Mesendoderm (in vitro differentiated cells): ENCODE measurements at regions not wholly inside any gene's neighbourhood (a gene's known extent, or its start where the extent isn't known, plus 50 kb on each side); places are given as distances from the start of the nearest gene placed in this dataset.
A peak's percentile ranks its signal among the peaks of the same experiment; 100 is the strongest.

Experiments
- DNase-seq: peaks from one replicate; pipeline ENCODE4 v3.0.0; 2013
- H2AK5ac ChIP-seq: 2 replicates; pipeline ENCODE4 v1.6.1; 2013; ENCODE audit warnings: low read length, inconsistent platforms
- H2BK120ac ChIP-seq: 2 replicates; pipeline ENCODE4 v1.6.1; 2013; ENCODE audit warnings: low read depth, mild to moderate bottlenecking, low read length, moderate library complexity, mixed read lengths
- H2BK15ac ChIP-seq: replicated peaks from 2 replicates; pipeline ENCODE4 v1.6.1; 2013; ENCODE audit warnings: low read depth, mild to moderate bottlenecking, moderate library complexity
- H2BK5ac ChIP-seq: 2 replicates; pipeline ENCODE4 v1.6.1; 2013; ENCODE audit warnings: low read length, inconsistent platforms
- H3K18ac ChIP-seq: 2 replicates; pipeline ENCODE4 v1.6.1; 2013; ENCODE audit warnings: mild to moderate bottlenecking, low read length, mixed read lengths
- H3K23ac ChIP-seq: one replicate; pipeline ENCODE4 v1.6.1; 2013; ENCODE audit warnings: low read length
- H3K27ac ChIP-seq: 2 replicates; pipeline ENCODE4 v1.5.1; 2013; ENCODE audit warnings: low read depth, mild to moderate bottlenecking, inconsistent platforms, low read length, moderate library complexity
- H3K27me3 ChIP-seq: 2 replicates; pipeline ENCODE4 v1.6.1; 2013; ENCODE audit warnings: low read length, control low read depth, mild to moderate bottlenecking, inconsistent platforms; ENCODE audit not compliant: insufficient read depth, poor library complexity
- H3K36me3 ChIP-seq: 2 replicates; pipeline ENCODE4 v1.6.1; 2013; ENCODE audit warnings: low read length, inconsistent platforms; ENCODE audit not compliant: control insufficient read depth, insufficient read depth
- H3K4ac ChIP-seq: one replicate; pipeline ENCODE4 v1.6.1; 2013; ENCODE audit warnings: low read depth, mild to moderate bottlenecking, low read length, moderate library complexity
- H3K4me1 ChIP-seq: 2 replicates; pipeline ENCODE4 v1.6.1; 2013; ENCODE audit warnings: low read depth, low read length, inconsistent platforms; ENCODE audit not compliant: control insufficient read depth
- H3K4me2 ChIP-seq: 2 replicates; pipeline ENCODE4 v1.6.1; 2013; ENCODE audit warnings: low read length
- H3K4me3 ChIP-seq: 2 replicates; pipeline ENCODE4 v1.5.1; 2013; ENCODE audit warnings: mild to moderate bottlenecking, low read length
- H3K56ac ChIP-seq: one replicate; pipeline ENCODE4 v1.6.1; 2013; ENCODE audit warnings: low read length
- H3K79me1 ChIP-seq: 2 replicates; pipeline ENCODE4 v1.6.1; 2013; ENCODE audit warnings: low read length, inconsistent platforms
- H3K79me2 ChIP-seq: 2 replicates; pipeline ENCODE4 v1.6.1; 2013; ENCODE audit warnings: mild to moderate bottlenecking, low read length; ENCODE audit not compliant: control insufficient read depth, insufficient read depth
- H3K9ac ChIP-seq: 2 replicates; pipeline ENCODE4 v1.6.1; 2013; ENCODE audit warnings: low read length, inconsistent platforms
- H4K5ac ChIP-seq: one replicate; pipeline ENCODE4 v1.6.1; 2013; ENCODE audit warnings: low read length
- H4K8ac ChIP-seq: one replicate; pipeline ENCODE4 v1.6.1; 2013; ENCODE audit warnings: low read depth, mild to moderate bottlenecking, control low read depth, low read length, moderate library complexity
- WGBS: extraction: QIAGEN DNeasy Blood & Tissue Kit; methylation state at CpG from one replicate; pipeline ENCODE4 v1.1.7; 2013; ENCODE audit warnings: low lambda C conversion rate, missing lambda C conversion rate; ENCODE audit not compliant: insufficient coverage; ENCODE audit errors: extremely low coverage; 5-methylcytosine and 5-hydroxymethylcytosine counted together

- no peaks in the 10 kb centered on the region for H3K79me2 ChIP-seq
- no peak overlapping the region for H2BK120ac ChIP-seq
- H4K5ac ChIP-seq: no peak overlapping the region
- WGBS: no CpG with 5 or more reads among the region's 4 CpGs
- H3K23ac ChIP-seq: no peak overlapping the region
- no peak overlapping the region for H3K18ac ChIP-seq
- H4K8ac ChIP-seq: no peak overlapping the region
- H3K4me2 ChIP-seq: no peak overlapping the region
- DNase-seq: no peak
- no peak overlapping the region for H3K4ac ChIP-seq
- no peak overlapping the region for H3K27ac ChIP-seq
- H3K36me3 ChIP-seq: no peaks in the 10 kb centered on the region
- no peak overlapping the region for H3K9ac ChIP-seq
- no peaks in the 10 kb centered on the region for H3K4me1 ChIP-seq
- no peak overlapping the region for H2BK15ac ChIP-seq
- H3K79me1 ChIP-seq: no peaks in the 10 kb centered on the region
- H2AK5ac ChIP-seq: no peak overlapping the region
- no peak overlapping the region for H3K56ac ChIP-seq
- H3K27me3 ChIP-seq: no peaks in the 10 kb centered on the region
- H3K4me3 ChIP-seq: no peak overlapping the region
- H2BK5ac ChIP-seq: no peak overlapping the region
These were observed 950.7 kb downstream of the BRD1 start for GRCh38 chr22:48876951-48877350.

GRCh38 chr22:48874956-48875355 lies 952.7 kb downstream of the BRD1 start:
- Histone ChIP-seq H3K27ac (no peak overlapping the region), H3K9ac (no peak overlapping the region), H3K23ac (no peak overlapping the region), H3K4me3 (no peak overlapping the region), H3K79me2 (no peaks in the 10 kb centered on the region), H3K4ac (no peak overlapping the region), H2BK5ac (no peak overlapping the region), H2BK120ac (no peak overlapping the region), H3K27me3 (no peaks in the 10 kb centered on the region), H3K79me1 (no peaks in the 10 kb centered on the region), H3K36me3 (no peaks in the 10 kb centered on the region), H3K18ac (no peak overlapping the region), H4K8ac (no peak overlapping the region), H3K4me2 (no peak overlapping the region), H3K56ac (no peak overlapping the region), H4K5ac (no peak overlapping the region), H3K4me1 (no peaks in the 10 kb centered on the region), H2BK15ac (no peak overlapping the region), H2AK5ac (no peak overlapping the region)
- peak; percentile 48 for DNase-seq
- WGBS: no CpG with 5 or more reads among the region's 5 CpGs

- no peak for DNase-seq
- Histone ChIP-seq H3K4me2 (no peak overlapping the region), H3K27ac (no peak overlapping the region), H2AK5ac (no peak overlapping the region), H4K8ac (no peak overlapping the region), H2BK15ac (no peak overlapping the region), H3K56ac (no peak overlapping the region), H4K5ac (no peak overlapping the region), H3K4ac (no peak overlapping the region), H3K4me3 (no peak overlapping the region), H3K27me3 (no peaks in the 10 kb centered on the region), H3K4me1 (no peaks in the 10 kb centered on the region), H3K36me3 (no peaks in the 10 kb centered on the region), H2BK5ac (no peak overlapping the region), H3K9ac (no peak overlapping the region), H2BK120ac (no peak overlapping the region), H3K79me1 (no peaks in the 10 kb centered on the region), H3K23ac (no peak overlapping the region), H3K18ac (no peak overlapping the region), H3K79me2 (no peaks in the 10 kb centered on the region)
- no CpG with 5 or more reads among the region's 3 CpGs for WGBS
These were observed 954.5 kb downstream of the BRD1 start for GRCh38 chr22:48873191-48873520.

- H3K4ac ChIP-seq: no peak overlapping the region
- no peak for DNase-seq
- H3K27me3 ChIP-seq: no peaks in the 10 kb centered on the region
- no peak overlapping the region for H3K27ac ChIP-seq
- H2AK5ac ChIP-seq: no peak overlapping the region
- no peak overlapping the region for H3K9ac ChIP-seq
- no peaks in the 10 kb centered on the region for H3K4me1 ChIP-seq
- H3K23ac ChIP-seq: no peak overlapping the region
- no peak overlapping the region for H3K18ac ChIP-seq
- no peak overlapping the region for H2BK15ac ChIP-seq
- no peak overlapping the region for H4K8ac ChIP-seq
- H3K79me2 ChIP-seq: no peaks in the 10 kb centered on the region
- no CpG with 5 or more reads among the region's 21 CpGs for WGBS
- H3K4me3 ChIP-seq: no peak overlapping the region
- H4K5ac ChIP-seq: no peak overlapping the region
- H3K79me1 ChIP-seq: no peaks in the 10 kb centered on the region
- no peaks in the 10 kb centered on the region for H3K36me3 ChIP-seq
- H3K56ac ChIP-seq: no peak overlapping the region
- H2BK5ac ChIP-seq: no peak overlapping the region
- H3K4me2 ChIP-seq: no peak overlapping the region
- no peak overlapping the region for H2BK120ac ChIP-seq
These were observed 955.1 kb downstream of the BRD1 start for GRCh38 chr22:48872271-48873190.

GRCh38 chr22:48871176-48871840 lies 956.4 kb downstream of the BRD1 start:
- no peak overlapping the region for H3K18ac ChIP-seq
- no peak overlapping the region for H2BK5ac ChIP-seq
- no peak overlapping the region for H3K23ac ChIP-seq
- H3K56ac ChIP-seq: no peak overlapping the region
- H2BK15ac ChIP-seq: no peak overlapping the region
- no peak for DNase-seq
- no peak overlapping the region for H4K5ac ChIP-seq
- no peaks in the 10 kb centered on the region for H3K36me3 ChIP-seq
- H3K4me1 ChIP-seq: no peaks in the 10 kb centered on the region
- WGBS: no CpG with 5 or more reads among the region's 12 CpGs
- H3K27ac ChIP-seq: no peak overlapping the region
- H3K27me3 ChIP-seq: no peaks in the 10 kb centered on the region
- H2AK5ac ChIP-seq: no peak overlapping the region
- no peak overlapping the region for H2BK120ac ChIP-seq
- no peaks in the 10 kb centered on the region for H3K79me1 ChIP-seq
- no peak overlapping the region for H3K4me2 ChIP-seq
- no peaks in the 10 kb centered on the region for H3K79me2 ChIP-seq
- no peak overlapping the region for H3K9ac ChIP-seq
- no peak overlapping the region for H4K8ac ChIP-seq
- H3K4me3 ChIP-seq: no peak overlapping the region
- H3K4ac ChIP-seq: no peak overlapping the region
